ENCODE measurements at regions not wholly inside any gene's neighbourhood (a gene's known extent, or its start where the extent isn't known, plus 50 kb on each side); places are given as distances from the start of the nearest gene placed in this dataset.

DNA sequence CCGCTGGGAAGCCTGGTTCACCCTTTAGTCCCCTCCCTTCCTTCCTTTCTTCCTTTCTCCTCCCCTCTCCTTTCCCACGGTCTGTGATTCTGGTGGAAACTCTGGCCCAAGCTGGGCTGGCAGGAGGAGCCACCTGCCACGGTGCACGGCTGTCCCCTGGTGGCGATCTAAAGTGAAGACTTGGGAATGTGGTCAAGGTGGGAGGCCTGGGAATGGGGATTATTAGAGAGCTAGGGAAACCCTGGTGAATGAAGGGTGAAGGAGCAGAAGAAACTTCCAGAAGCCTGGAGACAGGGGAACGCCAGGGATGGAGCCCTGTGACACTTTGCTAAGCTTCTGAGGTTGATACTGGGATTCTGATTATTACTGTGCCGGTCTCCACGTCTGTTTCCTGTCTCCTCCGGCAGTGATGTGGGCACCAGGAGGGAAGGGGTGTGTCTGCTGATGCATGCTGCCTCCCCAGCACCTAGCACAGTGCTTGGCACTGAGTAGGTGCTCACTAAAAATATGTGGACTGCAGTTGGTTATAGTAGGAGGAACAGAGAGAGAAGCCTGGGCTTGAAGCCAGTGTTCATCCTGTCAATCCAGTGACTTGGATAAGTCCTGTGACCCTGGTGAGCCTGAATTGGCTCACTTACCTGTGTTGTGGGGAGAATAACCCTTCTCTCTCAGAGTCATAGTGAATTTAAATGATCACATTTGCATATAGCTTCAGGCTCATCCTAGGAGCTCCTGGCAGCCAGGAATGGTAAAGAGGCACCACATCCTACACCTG lies 71.2 kb upstream of the NBPF3 start (continued):
- TF ChIP-seq EP300 (IDR thresholded peaks at IDR 0.05; ENCODE audit: borderline replicate concordance in 1 of 2, low read depth in 2 of 2, low read length in 2 of 2) (no peak), SP1 (IDR thresholded peaks at IDR 0.05; ENCODE audit: low read depth, low read length) (no peak), ASH2L (IDR thresholded peaks at IDR 0.05; ENCODE audit: low read length) (no peak), BRCA1 (IDR thresholded peaks at IDR 0.05; ENCODE audit: low read depth, low read length) (no peak), JUN (IDR thresholded peaks at IDR 0.05; ENCODE audit: low read depth, low read length) (no peak), YY1 (IDR thresholded peaks at IDR 0.05; ENCODE audit: low read depth, low read length) (0 out of 2 replicates have a peak, but pooled peaks have one; percentile 63), SUZ12 (IDR thresholded peaks at IDR 0.05; ENCODE audit: low read length) (no peak), CTBP2 (IDR thresholded peaks at IDR 0.05; ENCODE audit: borderline replicate concordance, insufficient read depth, insufficient read length, low read length) (no peak), PHF8 (conservative IDR thresholded peaks at IDR 0.05; ENCODE audit: low read depth, low read length) (0 out of 2 replicates have a peak, but pooled peaks have one; percentile 25)
- TF ChIP-seq, protein P1, sequence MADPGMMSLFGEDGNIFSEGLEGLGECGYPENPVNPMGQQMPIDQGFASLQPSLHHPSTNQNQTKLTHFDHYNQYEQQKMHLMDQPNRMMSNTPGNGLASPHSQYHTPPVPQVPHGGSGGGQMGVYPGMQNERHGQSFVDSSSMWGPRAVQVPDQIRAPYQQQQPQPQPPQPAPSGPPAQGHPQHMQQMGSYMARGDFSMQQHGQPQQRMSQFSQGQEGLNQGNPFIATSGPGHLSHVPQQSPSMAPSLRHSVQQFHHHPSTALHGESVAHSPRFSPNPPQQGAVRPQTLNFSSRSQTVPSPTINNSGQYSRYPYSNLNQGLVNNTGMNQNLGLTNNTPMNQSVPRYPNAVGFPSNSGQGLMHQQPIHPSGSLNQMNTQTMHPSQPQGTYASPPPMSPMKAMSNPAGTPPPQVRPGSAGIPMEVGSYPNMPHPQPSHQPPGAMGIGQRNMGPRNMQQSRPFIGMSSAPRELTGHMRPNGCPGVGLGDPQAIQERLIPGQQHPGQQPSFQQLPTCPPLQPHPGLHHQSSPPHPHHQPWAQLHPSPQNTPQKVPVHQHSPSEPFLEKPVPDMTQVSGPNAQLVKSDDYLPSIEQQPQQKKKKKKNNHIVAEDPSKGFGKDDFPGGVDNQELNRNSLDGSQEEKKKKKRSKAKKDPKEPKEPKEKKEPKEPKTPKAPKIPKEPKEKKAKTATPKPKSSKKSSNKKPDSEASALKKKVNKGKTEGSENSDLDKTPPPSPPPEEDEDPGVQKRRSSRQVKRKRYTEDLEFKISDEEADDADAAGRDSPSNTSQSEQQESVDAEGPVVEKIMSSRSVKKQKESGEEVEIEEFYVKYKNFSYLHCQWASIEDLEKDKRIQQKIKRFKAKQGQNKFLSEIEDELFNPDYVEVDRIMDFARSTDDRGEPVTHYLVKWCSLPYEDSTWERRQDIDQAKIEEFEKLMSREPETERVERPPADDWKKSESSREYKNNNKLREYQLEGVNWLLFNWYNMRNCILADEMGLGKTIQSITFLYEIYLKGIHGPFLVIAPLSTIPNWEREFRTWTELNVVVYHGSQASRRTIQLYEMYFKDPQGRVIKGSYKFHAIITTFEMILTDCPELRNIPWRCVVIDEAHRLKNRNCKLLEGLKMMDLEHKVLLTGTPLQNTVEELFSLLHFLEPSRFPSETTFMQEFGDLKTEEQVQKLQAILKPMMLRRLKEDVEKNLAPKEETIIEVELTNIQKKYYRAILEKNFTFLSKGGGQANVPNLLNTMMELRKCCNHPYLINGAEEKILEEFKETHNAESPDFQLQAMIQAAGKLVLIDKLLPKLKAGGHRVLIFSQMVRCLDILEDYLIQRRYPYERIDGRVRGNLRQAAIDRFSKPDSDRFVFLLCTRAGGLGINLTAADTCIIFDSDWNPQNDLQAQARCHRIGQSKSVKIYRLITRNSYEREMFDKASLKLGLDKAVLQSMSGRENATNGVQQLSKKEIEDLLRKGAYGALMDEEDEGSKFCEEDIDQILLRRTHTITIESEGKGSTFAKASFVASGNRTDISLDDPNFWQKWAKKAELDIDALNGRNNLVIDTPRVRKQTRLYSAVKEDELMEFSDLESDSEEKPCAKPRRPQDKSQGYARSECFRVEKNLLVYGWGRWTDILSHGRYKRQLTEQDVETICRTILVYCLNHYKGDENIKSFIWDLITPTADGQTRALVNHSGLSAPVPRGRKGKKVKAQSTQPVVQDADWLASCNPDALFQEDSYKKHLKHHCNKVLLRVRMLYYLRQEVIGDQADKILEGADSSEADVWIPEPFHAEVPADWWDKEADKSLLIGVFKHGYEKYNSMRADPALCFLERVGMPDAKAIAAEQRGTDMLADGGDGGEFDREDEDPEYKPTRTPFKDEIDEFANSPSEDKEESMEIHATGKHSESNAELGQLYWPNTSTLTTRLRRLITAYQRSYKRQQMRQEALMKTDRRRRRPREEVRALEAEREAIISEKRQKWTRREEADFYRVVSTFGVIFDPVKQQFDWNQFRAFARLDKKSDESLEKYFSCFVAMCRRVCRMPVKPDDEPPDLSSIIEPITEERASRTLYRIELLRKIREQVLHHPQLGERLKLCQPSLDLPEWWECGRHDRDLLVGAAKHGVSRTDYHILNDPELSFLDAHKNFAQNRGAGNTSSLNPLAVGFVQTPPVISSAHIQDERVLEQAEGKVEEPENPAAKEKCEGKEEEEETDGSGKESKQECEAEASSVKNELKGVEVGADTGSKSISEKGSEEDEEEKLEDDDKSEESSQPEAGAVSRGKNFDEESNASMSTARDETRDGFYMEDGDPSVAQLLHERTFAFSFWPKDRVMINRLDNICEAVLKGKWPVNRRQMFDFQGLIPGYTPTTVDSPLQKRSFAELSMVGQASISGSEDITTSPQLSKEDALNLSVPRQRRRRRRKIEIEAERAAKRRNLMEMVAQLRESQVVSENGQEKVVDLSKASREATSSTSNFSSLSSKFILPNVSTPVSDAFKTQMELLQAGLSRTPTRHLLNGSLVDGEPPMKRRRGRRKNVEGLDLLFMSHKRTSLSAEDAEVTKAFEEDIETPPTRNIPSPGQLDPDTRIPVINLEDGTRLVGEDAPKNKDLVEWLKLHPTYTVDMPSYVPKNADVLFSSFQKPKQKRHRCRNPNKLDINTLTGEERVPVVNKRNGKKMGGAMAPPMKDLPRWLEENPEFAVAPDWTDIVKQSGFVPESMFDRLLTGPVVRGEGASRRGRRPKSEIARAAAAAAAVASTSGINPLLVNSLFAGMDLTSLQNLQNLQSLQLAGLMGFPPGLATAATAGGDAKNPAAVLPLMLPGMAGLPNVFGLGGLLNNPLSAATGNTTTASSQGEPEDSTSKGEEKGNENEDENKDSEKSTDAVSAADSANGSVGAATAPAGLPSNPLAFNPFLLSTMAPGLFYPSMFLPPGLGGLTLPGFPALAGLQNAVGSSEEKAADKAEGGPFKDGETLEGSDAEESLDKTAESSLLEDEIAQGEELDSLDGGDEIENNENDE (IDR thresholded peaks at IDR 0.05; ENCODE audit: insufficient replicate concordance, low read length) = no peak

All from H1 (cell line).